ENCODE measurements at regions not wholly inside any gene's neighbourhood (a gene's known extent, or its start where the extent isn't known, plus 50 kb on each side); places are given as distances from the start of the nearest gene placed in this dataset.

- no peak for TF ChIP-seq CEBPB (IDR thresholded peaks at IDR 0.05)
- TF ChIP-seq EP300 (IDR thresholded peaks at IDR 0.05; ENCODE audit: borderline replicate concordance), result no peak
- no peak for TF ChIP-seq YY1 (IDR thresholded peaks at IDR 0.05; ENCODE audit: low read depth)
Observed at GRCh38 chr11:70763606-70764005, 365.3 kb downstream of the CTTN start.
